ENCODE measurements at regions not wholly inside any gene's neighbourhood (a gene's known extent, or its start where the extent isn't known, plus 50 kb on each side); places are given as distances from the start of the nearest gene placed in this dataset.

DNA sequence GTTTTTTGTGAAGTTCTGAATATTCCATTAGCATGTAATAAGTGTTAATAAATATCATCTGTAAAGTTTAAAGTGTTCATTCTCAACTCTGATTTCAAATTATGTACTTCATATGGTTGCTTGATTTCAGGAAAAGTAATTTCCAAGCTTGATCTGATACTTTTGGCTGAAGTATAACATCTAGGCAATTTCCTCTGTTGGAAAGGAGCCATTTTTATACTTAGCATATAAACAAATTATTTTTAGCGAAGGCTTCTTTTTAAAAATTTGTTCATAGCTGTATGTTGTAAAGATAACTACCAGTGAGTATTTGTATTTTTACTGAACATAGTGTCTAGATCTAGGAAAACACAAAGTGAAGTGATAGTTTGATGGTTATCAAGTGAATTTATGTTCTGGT, 153.4 kb upstream of the TMTC2 start:
- no peak overlapping the region for H3K4me3 ChIP-seq
- POLR2A ChIA-PET (ENCODE audit: unreplicated experiment) = interaction anchor here (0.7 kb wide), 1 partner anchor 150 kb away, joined by 4 read pairs; no protein-coding TSS in a partner anchor
- H3K9me2 ChIP-seq (ENCODE audit: insufficient read depth) = no peaks in the 10 kb centered on the region
- no peak for TF ChIP-seq EZH2 (IDR thresholded peaks at IDR 0.05; ENCODE audit: low read depth)
- TF ChIP-seq, protein P1, sequence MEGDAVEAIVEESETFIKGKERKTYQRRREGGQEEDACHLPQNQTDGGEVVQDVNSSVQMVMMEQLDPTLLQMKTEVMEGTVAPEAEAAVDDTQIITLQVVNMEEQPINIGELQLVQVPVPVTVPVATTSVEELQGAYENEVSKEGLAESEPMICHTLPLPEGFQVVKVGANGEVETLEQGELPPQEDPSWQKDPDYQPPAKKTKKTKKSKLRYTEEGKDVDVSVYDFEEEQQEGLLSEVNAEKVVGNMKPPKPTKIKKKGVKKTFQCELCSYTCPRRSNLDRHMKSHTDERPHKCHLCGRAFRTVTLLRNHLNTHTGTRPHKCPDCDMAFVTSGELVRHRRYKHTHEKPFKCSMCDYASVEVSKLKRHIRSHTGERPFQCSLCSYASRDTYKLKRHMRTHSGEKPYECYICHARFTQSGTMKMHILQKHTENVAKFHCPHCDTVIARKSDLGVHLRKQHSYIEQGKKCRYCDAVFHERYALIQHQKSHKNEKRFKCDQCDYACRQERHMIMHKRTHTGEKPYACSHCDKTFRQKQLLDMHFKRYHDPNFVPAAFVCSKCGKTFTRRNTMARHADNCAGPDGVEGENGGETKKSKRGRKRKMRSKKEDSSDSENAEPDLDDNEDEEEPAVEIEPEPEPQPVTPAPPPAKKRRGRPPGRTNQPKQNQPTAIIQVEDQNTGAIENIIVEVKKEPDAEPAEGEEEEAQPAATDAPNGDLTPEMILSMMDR (conservative IDR thresholded peaks at IDR 0.05) = no peak
- H4K20me1 ChIP-seq (ENCODE audit: insufficient read depth) = no peaks in the 10 kb centered on the region
- CTCF ChIA-PET = no interaction called here
- no TSS peak for BruUV-seq (replicated peaks)
- H3K4me2 ChIP-seq = no peak overlapping the region
- no peaks in the 10 kb centered on the region for H3K79me2 ChIP-seq (ENCODE audit: low read depth)
- intact Hi-C loops (cut with micrococcal nuclease; ENCODE audit: unreplicated experiment) = no loop called here
- no peaks in the 10 kb centered on the region for H3K36me3 ChIP-seq (ENCODE audit: low read depth)
- H3K27ac ChIP-seq = no peak overlapping the region
- no peaks in the 10 kb centered on the region for H3K9me3 ChIP-seq (ENCODE audit: insufficient read depth, low read depth)
- H3F3A ChIP-seq (ENCODE audit: insufficient read depth, low read depth) = no peaks in the 10 kb centered on the region
- no peaks in the 10 kb centered on the region for H3K4me1 ChIP-seq (replicated peaks; ENCODE audit: insufficient read depth)
- H2AFZ ChIP-seq = no peak overlapping the region
- DNase-seq = no peak
- no peaks in the 10 kb centered on the region for H3K27me3 ChIP-seq (ENCODE audit: insufficient read depth, low read depth)

DNA sequence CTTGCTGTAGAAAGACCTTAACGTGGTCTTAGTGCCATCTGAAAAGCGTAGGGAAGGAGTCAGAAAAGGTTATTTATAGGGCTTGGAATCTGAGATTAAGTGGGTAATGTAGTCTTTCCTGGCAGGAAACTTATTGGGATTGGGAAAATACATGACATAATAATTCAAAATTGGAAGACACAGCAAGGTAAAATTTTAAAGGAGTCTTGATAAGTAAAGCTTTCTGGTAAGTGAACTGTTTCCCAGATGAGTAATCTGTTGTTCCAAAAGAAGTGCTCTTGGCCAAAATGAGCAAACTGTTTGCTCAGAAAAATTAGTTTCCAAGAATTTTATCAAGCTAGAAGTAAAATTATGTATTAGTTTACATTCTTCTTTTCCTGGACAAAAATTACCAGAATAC, 149.3 kb upstream of the TMTC2 start:
- ChIA-PET CTCF (no interaction called here), POLR2A (ENCODE audit: unreplicated experiment) (no interaction called here)
- intact Hi-C loops (cut with micrococcal nuclease; ENCODE audit: unreplicated experiment) = no loop called here
- Histone ChIP-seq H3F3A (ENCODE audit: insufficient read depth, low read depth) (no peaks in the 10 kb centered on the region), H3K9me3 (ENCODE audit: insufficient read depth, low read depth) (no peaks in the 10 kb centered on the region), H3K4me1 (replicated peaks; ENCODE audit: insufficient read depth) (no peaks in the 10 kb centered on the region), H4K20me1 (ENCODE audit: insufficient read depth) (no peaks in the 10 kb centered on the region), H2AFZ (no peak overlapping the region), H3K27ac (no peak overlapping the region), H3K4me2 (no peak overlapping the region), H3K27me3 (ENCODE audit: insufficient read depth, low read depth) (no peaks in the 10 kb centered on the region), H3K79me2 (ENCODE audit: low read depth) (no peaks in the 10 kb centered on the region), H3K4me3 (no peak overlapping the region), H3K36me3 (ENCODE audit: low read depth) (no peaks in the 10 kb centered on the region), H3K9me2 (ENCODE audit: insufficient read depth) (no peaks in the 10 kb centered on the region)
- TF ChIP-seq EZH2 (IDR thresholded peaks at IDR 0.05; ENCODE audit: low read depth) = no peak
- TF ChIP-seq, protein P1 (conservative IDR thresholded peaks at IDR 0.05) = no peak
- no TSS peak for BruUV-seq (replicated peaks)
- DNase-seq = no peak

DNA sequence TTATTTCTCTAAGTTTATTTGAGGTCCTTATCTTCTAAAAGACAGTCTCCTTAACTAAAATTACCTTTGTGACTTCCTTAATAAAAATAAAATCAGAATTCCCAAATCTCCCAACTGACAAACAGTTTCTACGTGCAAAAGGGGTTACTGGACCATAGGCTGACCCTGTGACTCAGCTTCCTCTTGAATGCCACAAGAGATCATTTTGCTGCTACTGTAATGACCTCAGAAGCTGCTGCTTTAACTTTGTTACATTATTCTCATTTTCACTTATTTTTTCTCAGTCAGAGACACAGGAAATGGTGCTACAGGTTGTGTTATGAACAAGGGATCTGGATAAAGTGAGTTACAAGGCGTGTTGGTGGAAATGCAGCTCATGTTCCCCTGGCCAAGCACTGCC, 132.2 kb upstream of the TMTC2 start:
- Histone ChIP-seq H4K20me1 (ENCODE audit: insufficient read depth) (no peaks in the 10 kb centered on the region), H3K4me3 (no peak overlapping the region), H3K36me3 (ENCODE audit: low read depth) (no peaks in the 10 kb centered on the region), H3K4me2 (0 out of 2 replicates have a peak overlapping the region, but pooled peaks have one; percentile 13), H3K79me2 (ENCODE audit: low read depth) (no peaks in the 10 kb centered on the region), H3K4me1 (replicated peaks; ENCODE audit: insufficient read depth) (peaks cover 13% of the 10 kb centered on the region; the same call in 1 of the 2 replicates), H3K27me3 (ENCODE audit: insufficient read depth, low read depth) (no peaks in the 10 kb centered on the region), H3K9me2 (ENCODE audit: insufficient read depth) (no peaks in the 10 kb centered on the region; the same call in 1 of the 2 replicates), H3F3A (ENCODE audit: insufficient read depth, low read depth) (no peaks in the 10 kb centered on the region), H2AFZ (peak overlapping the region; percentile 28; the same call in 1 of the 2 replicates), H3K27ac (no peak overlapping the region), H3K9me3 (ENCODE audit: insufficient read depth, low read depth) (no peaks in the 10 kb centered on the region)
- ChIA-PET POLR2A (ENCODE audit: unreplicated experiment) (no interaction called here), CTCF (no interaction called here)
- BruUV-seq (replicated peaks) = no TSS peak
- TF ChIP-seq, protein P1 (conservative IDR thresholded peaks at IDR 0.05) = no peak
- TF ChIP-seq EZH2 (IDR thresholded peaks at IDR 0.05; ENCODE audit: low read depth) = no peak
- intact Hi-C loops (cut with micrococcal nuclease; ENCODE audit: unreplicated experiment) = no loop called here
- DNase-seq = no peak

All from PC-9 (cell line).